Body of pancreas (tissue), 4 donors: ENCODE measurements at regions not wholly inside any gene's neighbourhood (a gene's known extent, or its start where the extent isn't known, plus 50 kb on each side); places are given as distances from the start of the nearest gene placed in this dataset.

Source experiments
- CTCF ChIP-seq, 7 experiments: fragments of 450-650 bp in 4 of 7; fragments of 200-600 bp in 3 of 7; sonication (generic) in 3 of 7; IDR thresholded peaks; one replicate each; pipeline ENCODE4 v1.5.1; 2016 to 2019; ENCODE audit warnings: antibody characterized with exemption in 7 of 7
- POLR2A ChIP-seq, 3 donors: fragments of 450-650 bp; IDR thresholded peaks; one replicate each; pipeline ENCODE4 v1.6.1; 2016; ENCODE audit warnings: antibody characterized with exemption in 3 of 3, mild to moderate bottlenecking in 2 of 3

- TF ChIP-seq CTCF (IDR thresholded peaks at IDR 0.05) (no peak), POLR2A (IDR thresholded peaks at IDR 0.05) (no peak)
Measured at GRCh38 chr14:84707830-84708229, 822.1 kb upstream of the FLRT2 start.
